GM12872 (cell line): ENCODE measurements at regions not wholly inside any gene's neighbourhood (a gene's known extent, or its start where the extent isn't known, plus 50 kb on each side); places are given as distances from the start of the nearest gene placed in this dataset.

ENCODE experiments used
- CTCF ChIP-seq: IDR thresholded peaks from 3 replicates; pipeline ENCODE4 v1.5.1; 2011; ENCODE audit warnings: low read depth, mild to moderate bottlenecking, low read length, moderate library complexity; ENCODE audit not compliant: insufficient read depth

- no peak for TF ChIP-seq CTCF
Observed at GRCh38 chr5:40333459-40334241, 346.1 kb upstream of the PTGER4 start.

- TF ChIP-seq CTCF = no peak
Observed at GRCh38 chr5:40332970-40333369, 346.7 kb upstream of the PTGER4 start.

- no peak for TF ChIP-seq CTCF
Observed at GRCh38 chr5:40331616-40332015, 348.1 kb upstream of the PTGER4 start.

GRCh38 chr5:40321514-40321913, 358.2 kb upstream of the PTGER4 start:
- no peak for TF ChIP-seq CTCF

- no peak for TF ChIP-seq CTCF
Observed at GRCh38 chr5:40318395-40318794, 361.3 kb upstream of the PTGER4 start.

- TF ChIP-seq CTCF = no peak
Observed at GRCh38 chr5:40317023-40317422, 362.7 kb upstream of the PTGER4 start.

GRCh38 chr5:40315126-40315525, 364.6 kb upstream of the PTGER4 start:
- no peak for TF ChIP-seq CTCF
